ENCODE measurements at regions not wholly inside any gene's neighbourhood (a gene's known extent, or its start where the extent isn't known, plus 50 kb on each side); places are given as distances from the start of the nearest gene placed in this dataset.
A peak's percentile ranks its signal among the peaks of the same experiment; 100 is the strongest.

GRCh38 chr4:81565142-81565870, 93.6 kb upstream of the RASGEF1B start:
- no peak overlapping the region for H3K4me3 ChIP-seq

DNA sequence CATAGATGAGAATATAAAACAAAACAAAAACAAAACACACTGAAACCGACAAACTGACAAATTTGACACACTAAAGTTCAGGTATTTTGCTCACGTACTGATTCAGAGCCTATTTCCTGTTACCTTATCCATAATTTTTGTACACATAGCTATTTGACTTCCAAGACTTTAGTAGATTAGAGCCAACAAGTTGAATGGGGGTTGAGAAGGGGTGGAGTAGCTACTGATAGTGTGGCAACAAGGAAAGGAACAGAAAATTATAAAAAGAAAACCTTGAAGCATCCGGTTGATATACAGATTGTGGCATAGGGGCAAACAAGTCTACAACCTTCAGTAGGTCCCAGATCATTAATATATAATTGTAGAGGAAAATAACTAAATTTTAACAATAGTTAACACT, 92.3 kb upstream of the RASGEF1B start:
- Histone ChIP-seq H3K9me3 (ENCODE audit: low read depth) (no peaks in the 10 kb centered on the region), H3K36me3 (no peaks in the 10 kb centered on the region), H3K27me3 (no peaks in the 10 kb centered on the region), H3K4me3 (no peak overlapping the region), H3K27ac (no peak overlapping the region), H3K4me1 (ENCODE audit: low read depth) (no peaks in the 10 kb centered on the region)
- TF ChIP-seq, protein P1, sequence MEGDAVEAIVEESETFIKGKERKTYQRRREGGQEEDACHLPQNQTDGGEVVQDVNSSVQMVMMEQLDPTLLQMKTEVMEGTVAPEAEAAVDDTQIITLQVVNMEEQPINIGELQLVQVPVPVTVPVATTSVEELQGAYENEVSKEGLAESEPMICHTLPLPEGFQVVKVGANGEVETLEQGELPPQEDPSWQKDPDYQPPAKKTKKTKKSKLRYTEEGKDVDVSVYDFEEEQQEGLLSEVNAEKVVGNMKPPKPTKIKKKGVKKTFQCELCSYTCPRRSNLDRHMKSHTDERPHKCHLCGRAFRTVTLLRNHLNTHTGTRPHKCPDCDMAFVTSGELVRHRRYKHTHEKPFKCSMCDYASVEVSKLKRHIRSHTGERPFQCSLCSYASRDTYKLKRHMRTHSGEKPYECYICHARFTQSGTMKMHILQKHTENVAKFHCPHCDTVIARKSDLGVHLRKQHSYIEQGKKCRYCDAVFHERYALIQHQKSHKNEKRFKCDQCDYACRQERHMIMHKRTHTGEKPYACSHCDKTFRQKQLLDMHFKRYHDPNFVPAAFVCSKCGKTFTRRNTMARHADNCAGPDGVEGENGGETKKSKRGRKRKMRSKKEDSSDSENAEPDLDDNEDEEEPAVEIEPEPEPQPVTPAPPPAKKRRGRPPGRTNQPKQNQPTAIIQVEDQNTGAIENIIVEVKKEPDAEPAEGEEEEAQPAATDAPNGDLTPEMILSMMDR (IDR thresholded peaks at IDR 0.05; ENCODE audit: low read depth, low read length): no peak
- DNase-seq (ENCODE audit: low read depth in 1 of 2, low spot score in 1 of 2): no peak

More at GRCh38 chr4:81565142-81565870, 93.6 kb upstream of the RASGEF1B start:
- H3K27me3 ChIP-seq: no peaks in the 10 kb centered on the region
- TF ChIP-seq, protein P1 (IDR thresholded peaks at IDR 0.05; ENCODE audit: low read depth, low read length): no peak
- no peak overlapping the region for H3K27ac ChIP-seq
- H3K9me3 ChIP-seq (ENCODE audit: low read depth): no peaks in the 10 kb centered on the region
- H3K4me1 ChIP-seq (ENCODE audit: low read depth): no peaks in the 10 kb centered on the region
- no peaks in the 10 kb centered on the region for H3K36me3 ChIP-seq
- DNase-seq (ENCODE audit: low read depth in 1 of 2, low spot score in 1 of 2): peak; percentile 36 to 72

- Histone ChIP-seq H3K36me3 (no peaks in the 10 kb centered on the region), H3K27ac (no peak overlapping the region), H3K4me3 (no peak overlapping the region), H3K27me3 (no peaks in the 10 kb centered on the region), H3K4me1 (ENCODE audit: low read depth) (no peaks in the 10 kb centered on the region), H3K9me3 (ENCODE audit: low read depth) (no peaks in the 10 kb centered on the region)
- TF ChIP-seq, protein P1 (IDR thresholded peaks at IDR 0.05; ENCODE audit: low read depth, low read length): no peak
- no peak for DNase-seq (ENCODE audit: low read depth in 1 of 2, low spot score in 1 of 2)
Measured at GRCh38 chr4:81562093-81562492, 90.4 kb upstream of the RASGEF1B start.

DNA sequence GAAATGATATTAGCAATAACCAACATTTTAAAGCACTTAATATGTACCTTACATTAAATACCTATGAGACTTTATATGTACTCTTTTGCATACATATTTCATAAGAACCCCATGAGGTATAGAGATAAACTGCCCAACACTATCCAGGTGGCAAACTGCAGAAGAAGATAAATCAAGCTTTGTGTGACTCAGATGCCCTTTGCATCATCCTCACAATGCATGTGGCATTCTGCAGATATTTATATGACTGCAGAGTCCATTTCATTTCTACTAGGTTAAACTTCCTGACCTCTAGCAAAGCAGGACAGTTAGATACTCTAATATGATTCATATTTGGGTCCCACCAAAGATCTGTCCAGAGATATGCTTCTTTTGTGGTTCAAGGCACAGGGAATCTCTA, 85.6 kb upstream of the RASGEF1B start:
- Histone ChIP-seq H3K9me3 (ENCODE audit: low read depth) (no peaks in the 10 kb centered on the region), H3K27me3 (no peaks in the 10 kb centered on the region), H3K36me3 (no peaks in the 10 kb centered on the region), H3K4me3 (no peak overlapping the region), H3K4me1 (ENCODE audit: low read depth) (no peaks in the 10 kb centered on the region), H3K27ac (no peak overlapping the region)
- no peak for DNase-seq (ENCODE audit: low read depth in 1 of 2, low spot score in 1 of 2)
- TF ChIP-seq, protein P1 (IDR thresholded peaks at IDR 0.05; ENCODE audit: low read depth, low read length): no peak

DNA sequence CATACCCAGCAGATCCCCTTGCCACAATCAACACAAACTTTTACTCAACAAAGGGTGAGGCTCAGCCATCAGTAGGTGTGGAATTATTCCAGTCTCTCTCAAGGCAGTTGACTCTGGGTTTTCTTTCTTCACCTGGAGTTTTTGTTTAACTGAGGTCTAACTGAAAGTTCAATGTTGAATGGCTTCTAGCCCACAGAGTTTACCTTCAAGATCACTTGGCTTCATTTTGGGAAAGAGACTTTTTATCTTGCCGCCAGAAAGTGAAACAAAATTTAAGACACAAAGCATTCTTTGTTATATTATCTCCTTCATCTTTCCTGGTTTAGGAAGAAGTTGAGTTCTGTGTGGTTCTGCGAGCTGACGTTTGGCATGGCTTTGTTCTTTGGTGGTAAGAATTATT, 83.8 kb upstream of the RASGEF1B start:
- no peaks in the 10 kb centered on the region for H3K27me3 ChIP-seq
- H3K36me3 ChIP-seq: no peaks in the 10 kb centered on the region
- no peaks in the 10 kb centered on the region for H3K9me3 ChIP-seq (ENCODE audit: low read depth)
- DNase-seq (ENCODE audit: low read depth in 1 of 2, low spot score in 1 of 2): no peak
- no peaks in the 10 kb centered on the region for H3K4me1 ChIP-seq (ENCODE audit: low read depth)
- TF ChIP-seq, protein P1 (IDR thresholded peaks at IDR 0.05; ENCODE audit: low read depth, low read length): no peak
- H3K27ac ChIP-seq: no peak overlapping the region
- no peak overlapping the region for H3K4me3 ChIP-seq

Measured in cardiac muscle cell (in vitro differentiated cells and primary cell).